WTC11 (cell line): ENCODE measurements at regions not wholly inside any gene's neighbourhood (a gene's known extent, or its start where the extent isn't known, plus 50 kb on each side); places are given as distances from the start of the nearest gene placed in this dataset.
"Not testable (repeated sequence)": the region's sequence is repeated elsewhere in the genome, so short reads cannot be mapped to it uniquely, and the experiment has no call there.

Experiments
- ATAC-seq: fragments of 200-7000 bp; cut with Tn5 transposase; 2 replicates; pipeline ENCODE4 v1.10.0; 2021; ENCODE audit warnings: mild to moderate bottlenecking, moderate library complexity
- CTCF ChIA-PET: fragments of 300-600 bp; sonication (Branson Sonifier 250); formaldehyde crosslinking; loops from one replicate; lab custom pipeline; 2021; ENCODE audit warnings: antibody characterized with exemption; lab: Charles Lee
- POLR2A ChIA-PET: fragments of 350-600 bp; sonication (Branson Sonifier 250); formaldehyde crosslinking; loops from one replicate; lab custom pipeline; 2021; ENCODE audit warnings: antibody characterized with exemption; lab: Charles Lee
- DNase-seq: peaks from one replicate; pipeline ENCODE4 v3.0.0; 2021; ENCODE audit warnings: low spot score
- H3K27ac Mint-ChIP-seq: 2 replicates; pipeline ENCODE4 v1.8.0; 2021; ENCODE audit warnings: mixed read lengths
- H3K27me3 Mint-ChIP-seq: 2 replicates; pipeline ENCODE4 v1.8.0; 2021; ENCODE audit warnings: low read depth, mild to moderate bottlenecking, moderate library complexity, mixed read lengths
- H3K36me3 Mint-ChIP-seq: 2 replicates; pipeline ENCODE4 v1.8.0; 2021; ENCODE audit warnings: mixed read lengths
- H3K4me1 Mint-ChIP-seq: 2 replicates; pipeline ENCODE4 v1.8.0; 2022; ENCODE audit warnings: mixed read lengths
- H3K4me3 Mint-ChIP-seq: 2 replicates; pipeline ENCODE4 v1.8.0; 2021; ENCODE audit warnings: mild to moderate bottlenecking, moderate library complexity, mixed read lengths
- H3K9me3 Mint-ChIP-seq: 2 replicates; pipeline ENCODE4 v1.8.0; 2021; ENCODE audit warnings: mixed read lengths

GRCh38 chr2:87280596-87281355, 259.1 kb upstream of the PLGLB1 start:
- H3K36me3 Mint-ChIP-seq, H3K27ac Mint-ChIP-seq, POLR2A ChIA-PET, H3K9me3 Mint-ChIP-seq, H3K4me3 Mint-ChIP-seq, DNase-seq, ATAC-seq, H3K27me3 Mint-ChIP-seq, CTCF ChIA-PET: not testable (repeated sequence)
- H3K4me1 Mint-ChIP-seq, result peaks cover 13% of the 10 kb centered on the region

GRCh38 chr2:87283735-87284470, 262.3 kb upstream of the PLGLB1 start:
- H3K27ac Mint-ChIP-seq, H3K27me3 Mint-ChIP-seq, H3K36me3 Mint-ChIP-seq, H3K4me3 Mint-ChIP-seq, POLR2A ChIA-PET, H3K9me3 Mint-ChIP-seq, CTCF ChIA-PET, H3K4me1 Mint-ChIP-seq: not testable (repeated sequence)
- DNase-seq, result peak; percentile 19
- peak; percentile 86 for ATAC-seq

- DNase-seq, H3K9me3 Mint-ChIP-seq, POLR2A ChIA-PET, H3K4me3 Mint-ChIP-seq, H3K27ac Mint-ChIP-seq, H3K27me3 Mint-ChIP-seq, H3K36me3 Mint-ChIP-seq, H3K4me1 Mint-ChIP-seq, CTCF ChIA-PET: not testable (repeated sequence)
- ATAC-seq, result peak; percentile 54; the same call in 1 of the 2 replicates
Measured at GRCh38 chr2:87284471-87284772, 262.8 kb upstream of the PLGLB1 start.

- H3K27me3 Mint-ChIP-seq, H3K9me3 Mint-ChIP-seq, H3K36me3 Mint-ChIP-seq, H3K27ac Mint-ChIP-seq, H3K4me3 Mint-ChIP-seq, CTCF ChIA-PET, H3K4me1 Mint-ChIP-seq, DNase-seq, POLR2A ChIA-PET, ATAC-seq: not testable (repeated sequence)
Measured at GRCh38 chr2:87285139-87285538, 263.5 kb upstream of the PLGLB1 start.

GRCh38 chr2:87290566-87291307, 269.1 kb upstream of the PLGLB1 start:
- DNase-seq, H3K4me3 Mint-ChIP-seq, H3K4me1 Mint-ChIP-seq, H3K9me3 Mint-ChIP-seq, H3K27ac Mint-ChIP-seq, CTCF ChIA-PET, ATAC-seq, H3K27me3 Mint-ChIP-seq, POLR2A ChIA-PET, H3K36me3 Mint-ChIP-seq: not testable (repeated sequence)

GRCh38 chr2:87291400-87292200, 270.0 kb upstream of the PLGLB1 start:
- ATAC-seq, result not testable (repeated sequence)

GRCh38 chr2:87293931-87294594, 272.4 kb upstream of the PLGLB1 start:
- ATAC-seq, H3K27ac Mint-ChIP-seq, CTCF ChIA-PET, H3K36me3 Mint-ChIP-seq, POLR2A ChIA-PET, H3K4me1 Mint-ChIP-seq, DNase-seq, H3K27me3 Mint-ChIP-seq, H3K4me3 Mint-ChIP-seq, H3K9me3 Mint-ChIP-seq: not testable (repeated sequence)

More at GRCh38 chr2:87291400-87292200, 270.0 kb upstream of the PLGLB1 start:
- H3K27me3 Mint-ChIP-seq, H3K36me3 Mint-ChIP-seq, H3K4me3 Mint-ChIP-seq, CTCF ChIA-PET, H3K9me3 Mint-ChIP-seq, DNase-seq, H3K4me1 Mint-ChIP-seq, H3K27ac Mint-ChIP-seq, POLR2A ChIA-PET: not testable (repeated sequence)

GRCh38 chr2:87295135-87295534, 273.5 kb upstream of the PLGLB1 start:
- H3K27ac Mint-ChIP-seq, POLR2A ChIA-PET, CTCF ChIA-PET, ATAC-seq, H3K9me3 Mint-ChIP-seq, H3K27me3 Mint-ChIP-seq, H3K36me3 Mint-ChIP-seq, DNase-seq, H3K4me3 Mint-ChIP-seq, H3K4me1 Mint-ChIP-seq: not testable (repeated sequence)

- ATAC-seq, H3K4me1 Mint-ChIP-seq, CTCF ChIA-PET, H3K27ac Mint-ChIP-seq, POLR2A ChIA-PET, H3K4me3 Mint-ChIP-seq, DNase-seq, H3K27me3 Mint-ChIP-seq, H3K36me3 Mint-ChIP-seq: not testable (repeated sequence)
- H3K9me3 Mint-ChIP-seq, result peaks cover 17% of the 10 kb centered on the region
Measured at GRCh38 chr2:87301349-87301748, 279.7 kb upstream of the PLGLB1 start.

GRCh38 chr2:87301871-87302270, 280.2 kb upstream of the PLGLB1 start:
- H3K4me1 Mint-ChIP-seq, H3K27ac Mint-ChIP-seq, H3K4me3 Mint-ChIP-seq, H3K36me3 Mint-ChIP-seq, POLR2A ChIA-PET, H3K27me3 Mint-ChIP-seq, DNase-seq, CTCF ChIA-PET, ATAC-seq: not testable (repeated sequence)
- peaks cover 17% of the 10 kb centered on the region for H3K9me3 Mint-ChIP-seq

- H3K4me3 Mint-ChIP-seq, H3K4me1 Mint-ChIP-seq, DNase-seq, H3K27ac Mint-ChIP-seq, H3K9me3 Mint-ChIP-seq, H3K27me3 Mint-ChIP-seq, POLR2A ChIA-PET, CTCF ChIA-PET, H3K36me3 Mint-ChIP-seq: not testable (repeated sequence)
- ATAC-seq, result peak; percentile 48
Measured at GRCh38 chr2:87308621-87309020, 287.0 kb upstream of the PLGLB1 start.
